ENCODE measurements at regions not wholly inside any gene's neighbourhood (a gene's known extent, or its start where the extent isn't known, plus 50 kb on each side); places are given as distances from the start of the nearest gene placed in this dataset.
"Not testable (repeated sequence)": the region's sequence is repeated elsewhere in the genome, so short reads cannot be mapped to it uniquely, and the experiment has no call there.

GRCh38 chr7:106756071-106756470, 95.1 kb upstream of the CCDC71L start:
- H3K4me2 ChIP-seq (ENCODE audit: low read length) = no peak overlapping the region
- ChIA-PET CTCF (ENCODE audit: unreplicated experiment) (interaction anchor here (0.6 kb wide), 1 partner anchor 10 kb away, joined by 5 read pairs; no protein-coding TSS in a partner anchor), POLR2A (interaction anchor here (0.6 to 2.3 kb wide), 2 partner anchors 12 to 1596 kb away, joined by 6 to 9 read pairs; no protein-coding TSS in a partner anchor)
- H3K79me2 ChIP-seq (ENCODE audit: insufficient read depth, low read depth, low read length) = no peaks in the 10 kb centered on the region
- no peak for DNase-seq (ENCODE audit: low spot score)
- no peaks in the 10 kb centered on the region for H3K4me1 ChIP-seq (ENCODE audit: insufficient read depth, low read length, poor library complexity, severe bottlenecking)
- no peak overlapping the region for H3K27ac ChIP-seq (ENCODE audit: low read depth, low read length, poor library complexity, severe bottlenecking)
- BruUV-seq (replicated peaks) = no TSS peak
- H3K9me2 ChIP-seq (ENCODE audit: insufficient read depth, low read length) = no peaks in the 10 kb centered on the region
- no peak for TF ChIP-seq EZH2phosphoT487 (IDR thresholded peaks at IDR 0.05; ENCODE audit: borderline replicate concordance, low read depth, low read length)
- TF ChIP-seq, protein P1, sequence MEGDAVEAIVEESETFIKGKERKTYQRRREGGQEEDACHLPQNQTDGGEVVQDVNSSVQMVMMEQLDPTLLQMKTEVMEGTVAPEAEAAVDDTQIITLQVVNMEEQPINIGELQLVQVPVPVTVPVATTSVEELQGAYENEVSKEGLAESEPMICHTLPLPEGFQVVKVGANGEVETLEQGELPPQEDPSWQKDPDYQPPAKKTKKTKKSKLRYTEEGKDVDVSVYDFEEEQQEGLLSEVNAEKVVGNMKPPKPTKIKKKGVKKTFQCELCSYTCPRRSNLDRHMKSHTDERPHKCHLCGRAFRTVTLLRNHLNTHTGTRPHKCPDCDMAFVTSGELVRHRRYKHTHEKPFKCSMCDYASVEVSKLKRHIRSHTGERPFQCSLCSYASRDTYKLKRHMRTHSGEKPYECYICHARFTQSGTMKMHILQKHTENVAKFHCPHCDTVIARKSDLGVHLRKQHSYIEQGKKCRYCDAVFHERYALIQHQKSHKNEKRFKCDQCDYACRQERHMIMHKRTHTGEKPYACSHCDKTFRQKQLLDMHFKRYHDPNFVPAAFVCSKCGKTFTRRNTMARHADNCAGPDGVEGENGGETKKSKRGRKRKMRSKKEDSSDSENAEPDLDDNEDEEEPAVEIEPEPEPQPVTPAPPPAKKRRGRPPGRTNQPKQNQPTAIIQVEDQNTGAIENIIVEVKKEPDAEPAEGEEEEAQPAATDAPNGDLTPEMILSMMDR (conservative IDR thresholded peaks at IDR 0.05; ENCODE audit: low read length) = no peak
- no peaks in the 10 kb centered on the region for H3K36me3 ChIP-seq (ENCODE audit: insufficient read depth, low read length)
- H2AFZ ChIP-seq (ENCODE audit: low read length) = no peak overlapping the region
- intact Hi-C loops (cut with micrococcal nuclease; ENCODE audit: unreplicated experiment) = no loop called here
- no peaks in the 10 kb centered on the region for H4K20me1 ChIP-seq (ENCODE audit: insufficient read depth, low read length)
- no peaks in the 10 kb centered on the region for H3K9me3 ChIP-seq (ENCODE audit: low read length)
- H3K4me3 ChIP-seq (ENCODE audit: low read depth, low read length, poor library complexity, severe bottlenecking) = no peak overlapping the region

DNA sequence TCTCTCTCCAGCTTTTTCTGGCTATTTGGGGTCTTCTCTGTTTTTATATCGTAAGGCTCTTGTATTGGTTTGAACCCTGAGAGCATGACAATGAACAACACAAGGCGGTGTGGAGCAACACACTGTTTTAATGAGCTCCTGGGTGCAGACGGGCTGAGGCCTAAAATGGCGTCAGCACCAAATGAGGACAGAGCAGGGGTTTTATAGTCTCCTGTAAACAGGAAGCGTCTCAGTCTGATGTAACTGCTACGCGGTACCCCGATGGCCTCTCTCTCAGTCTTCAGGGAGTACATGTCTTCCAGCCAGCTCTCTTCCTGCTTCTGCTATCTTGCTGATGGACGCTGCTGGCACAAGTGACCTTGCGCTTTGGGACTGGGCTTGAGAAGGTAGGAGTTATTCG, 95.9 kb upstream of the CCDC71L start:
- no peak overlapping the region for H3K4me2 ChIP-seq (ENCODE audit: low read length)
- no peak overlapping the region for H2AFZ ChIP-seq (ENCODE audit: low read length)
- no peak for DNase-seq (ENCODE audit: low spot score)
- intact Hi-C loops (cut with micrococcal nuclease; ENCODE audit: unreplicated experiment) = no loop called here
- no peaks in the 10 kb centered on the region for H3K79me2 ChIP-seq (ENCODE audit: insufficient read depth, low read depth, low read length)
- H3K36me3 ChIP-seq (ENCODE audit: insufficient read depth, low read length) = no peaks in the 10 kb centered on the region
- CTCF ChIA-PET (ENCODE audit: unreplicated experiment) = no interaction called here
- BruUV-seq (replicated peaks) = no TSS peak
- no peak for TF ChIP-seq EZH2phosphoT487 (IDR thresholded peaks at IDR 0.05; ENCODE audit: borderline replicate concordance, low read depth, low read length)
- TF ChIP-seq, protein P1 (conservative IDR thresholded peaks at IDR 0.05; ENCODE audit: low read length) = no peak
- H3K9me3 ChIP-seq (ENCODE audit: low read length) = no peaks in the 10 kb centered on the region
- H4K20me1 ChIP-seq (ENCODE audit: insufficient read depth, low read length) = no peaks in the 10 kb centered on the region
- H3K4me1 ChIP-seq (ENCODE audit: insufficient read depth, low read length, poor library complexity, severe bottlenecking) = no peaks in the 10 kb centered on the region
- H3K27ac ChIP-seq (ENCODE audit: low read depth, low read length, poor library complexity, severe bottlenecking) = no peak overlapping the region
- no peak overlapping the region for H3K4me3 ChIP-seq (ENCODE audit: low read depth, low read length, poor library complexity, severe bottlenecking)
- POLR2A ChIA-PET = interaction anchor here (1.6 to 2.3 kb wide), 2 partner anchors 9 to 12 kb away, joined by 5 to 9 read pairs; no protein-coding TSS in a partner anchor
- H3K9me2 ChIP-seq (ENCODE audit: insufficient read depth, low read length) = no peaks in the 10 kb centered on the region

GRCh38 chr7:106757846-106758245, 96.9 kb upstream of the CCDC71L start:
- DNase-seq (ENCODE audit: low spot score) = no peak
- no peaks in the 10 kb centered on the region for H3K9me3 ChIP-seq (ENCODE audit: low read length)
- POLR2A ChIA-PET = interaction anchor here (0.7 to 1.6 kb wide), 2 partner anchors 10 to 20 kb away, joined by 3 to 5 read pairs; no protein-coding TSS in a partner anchor

DNA sequence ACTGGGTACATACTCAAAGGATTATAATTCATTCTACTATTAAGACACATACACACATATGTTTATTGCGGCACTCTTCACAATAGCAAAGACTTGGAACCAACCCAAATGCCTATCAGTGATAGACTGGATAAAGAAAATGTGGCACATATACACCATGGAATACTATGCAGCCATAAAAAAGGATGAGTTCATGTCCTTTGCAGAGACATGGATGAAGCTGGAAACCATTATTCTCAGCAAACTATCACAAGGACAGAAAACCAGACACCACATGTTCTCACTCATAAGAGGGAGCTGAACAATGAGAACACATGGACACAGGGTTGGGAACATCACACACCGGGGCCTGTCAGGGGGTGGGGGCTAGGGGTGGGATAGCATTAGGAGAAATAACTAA, 101.9 kb upstream of the CCDC71L start:
- POLR2A ChIA-PET; DNase-seq (ENCODE audit: low spot score); H3K27ac ChIP-seq (ENCODE audit: low read depth, low read length, poor library complexity, severe bottlenecking); H3K9me2 ChIP-seq (ENCODE audit: insufficient read depth, low read length); H3K79me2 ChIP-seq (ENCODE audit: insufficient read depth, low read depth, low read length); H3K4me1 ChIP-seq (ENCODE audit: insufficient read depth, low read length, poor library complexity, severe bottlenecking); H3K36me3 ChIP-seq (ENCODE audit: insufficient read depth, low read length); H4K20me1 ChIP-seq (ENCODE audit: insufficient read depth, low read length); H3K4me2 ChIP-seq (ENCODE audit: low read length); H2AFZ ChIP-seq (ENCODE audit: low read length); intact Hi-C loops (cut with micrococcal nuclease; ENCODE audit: unreplicated experiment); BruUV-seq (replicated peaks); CTCF ChIA-PET (ENCODE audit: unreplicated experiment); H3K9me3 ChIP-seq (ENCODE audit: low read length); H3K4me3 ChIP-seq (ENCODE audit: low read depth, low read length, poor library complexity, severe bottlenecking): not testable (repeated sequence)

More at GRCh38 chr7:106757846-106758245, 96.9 kb upstream of the CCDC71L start:
- Histone ChIP-seq H3K79me2 (ENCODE audit: insufficient read depth, low read depth, low read length) (no peaks in the 10 kb centered on the region), H2AFZ (ENCODE audit: low read length) (no peak overlapping the region), H4K20me1 (ENCODE audit: insufficient read depth, low read length) (no peaks in the 10 kb centered on the region), H3K4me1 (ENCODE audit: insufficient read depth, low read length, poor library complexity, severe bottlenecking) (no peaks in the 10 kb centered on the region), H3K4me2 (ENCODE audit: low read length) (no peak overlapping the region), H3K27ac (ENCODE audit: low read depth, low read length, poor library complexity, severe bottlenecking) (no peak overlapping the region), H3K4me3 (ENCODE audit: low read depth, low read length, poor library complexity, severe bottlenecking) (no peak overlapping the region), H3K9me2 (ENCODE audit: insufficient read depth, low read length) (no peaks in the 10 kb centered on the region), H3K36me3 (ENCODE audit: insufficient read depth, low read length) (no peaks in the 10 kb centered on the region)
- no peak for TF ChIP-seq EZH2phosphoT487 (IDR thresholded peaks at IDR 0.05; ENCODE audit: borderline replicate concordance, low read depth, low read length)
- TF ChIP-seq, protein P1 (conservative IDR thresholded peaks at IDR 0.05; ENCODE audit: low read length) = no peak
- BruUV-seq (replicated peaks) = no TSS peak
- CTCF ChIA-PET (ENCODE audit: unreplicated experiment) = no interaction called here
- intact Hi-C loops (cut with micrococcal nuclease; ENCODE audit: unreplicated experiment) = no loop called here
